ENCODE measurements at regions not wholly inside any gene's neighbourhood (a gene's known extent, or its start where the extent isn't known, plus 50 kb on each side); places are given as distances from the start of the nearest gene placed in this dataset.

- TF ChIP-seq CTCF (conservative IDR thresholded peaks at IDR 0.05; ENCODE audit: low read depth in 2 of 2) (no peak), EZH2phosphoT487 (IDR thresholded peaks at IDR 0.05; ENCODE audit: unreplicated experiment) (no peak), EZH2 (IDR thresholded peaks at IDR 0.05; ENCODE audit: low read depth, unreplicated experiment) (no peak), POLR2AphosphoS5 (IDR thresholded peaks at IDR 0.05; ENCODE audit: low read depth) (no peak), ZNF114 (CRISPR knock-in tag; IDR thresholded peaks at IDR 0.05) (no peak), STAT1 (IDR thresholded peaks at IDR 0.05; ENCODE audit: unreplicated experiment) (no peak), CREB1 (CRISPR knock-in tag; IDR thresholded peaks at IDR 0.05; ENCODE audit: low read depth) (no peak), REST (IDR thresholded peaks at IDR 0.05; ENCODE audit: unreplicated experiment) (no peak), JUNB (IDR thresholded peaks at IDR 0.05; ENCODE audit: unreplicated experiment) (no peak), NANOG (IDR thresholded peaks at IDR 0.05; ENCODE audit: borderline replicate concordance) (no peak)
Measured at GRCh38 chr10:31171402-31172083, 139.9 kb upstream of the ZNF438 start.
